Natural killer cell treated with Interleukin-12 subunit alpha and Interleukin-12 subunit beta and Interleukin-15 and Interleukin-18, amount 100 ng/mL, for 72 hours (primary cell): ENCODE measurements at regions not wholly inside any gene's neighbourhood (a gene's known extent, or its start where the extent isn't known, plus 50 kb on each side); places are given as distances from the start of the nearest gene placed in this dataset.

ENCODE experiments used
- ATAC-seq, 2 donors: fragments of 150-1000 bp; cut with Tn5 transposase in 1 of 2; sonication (Bioruptor Pico), chemical (Tn5 transposase) in 1 of 2; 2 replicates each; pipeline ENCODE4 v1.10.0; 2021
- DNase-seq: peaks from one replicate; pipeline ENCODE4 v3.0.0; 2022; ENCODE audit warnings: low spot score
- H3K27ac Mint-ChIP-seq, 2 donors: 1 replicate in 1 of 2; 2 replicates in 1 of 2; pipeline ENCODE4 v1.8.0; 2022; ENCODE audit warnings: mixed read lengths in 2 of 2, mild to moderate bottlenecking in 1 of 2, moderate library complexity in 1 of 2
- H3K27me3 Mint-ChIP-seq, 2 donors: 1 replicate in 1 of 2; 2 replicates in 1 of 2; pipeline ENCODE4 v1.8.0; 2022; ENCODE audit warnings: mixed read lengths in 2 of 2
- H3K36me3 Mint-ChIP-seq: one replicate; pipeline ENCODE4 v1.8.0; 2022; ENCODE audit warnings: mixed read lengths
- H3K4me1 Mint-ChIP-seq, 2 donors: 1 replicate in 1 of 2; 2 replicates in 1 of 2; pipeline ENCODE4 v1.8.0; 2022; ENCODE audit warnings: low read depth in 2 of 2, mixed read lengths in 2 of 2, mild to moderate bottlenecking in 1 of 2
- H3K4me3 Mint-ChIP-seq: one replicate; pipeline ENCODE4 v1.8.0; 2022; ENCODE audit warnings: mixed read lengths
- H3K9me3 Mint-ChIP-seq: 2 replicates; pipeline ENCODE4 v1.8.0; 2022; ENCODE audit warnings: mixed read lengths

DNA sequence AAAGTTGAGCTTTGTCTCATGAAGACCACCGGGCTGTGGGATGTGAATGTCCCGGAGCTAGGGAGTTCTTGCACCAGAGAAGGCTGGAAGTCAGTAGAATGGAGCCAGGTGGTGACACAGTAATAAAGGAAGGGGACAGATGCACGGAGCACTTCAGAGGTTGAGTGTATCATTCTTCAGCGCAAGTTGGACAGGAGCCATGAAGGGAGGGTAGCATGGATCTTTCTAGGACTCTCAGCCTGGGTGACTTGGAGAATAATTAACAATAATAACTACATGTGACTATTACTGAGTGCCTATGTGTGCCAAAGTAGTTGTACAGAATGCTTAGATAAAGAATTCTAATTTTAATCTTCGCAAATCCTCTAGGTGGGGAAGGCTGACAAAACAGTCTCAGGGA, 258.7 kb upstream of the AJAP1 start:
- DNase-seq (no peak), ATAC-seq (no peak)
- Mint-ChIP-seq H3K27me3 (peaks cover 21 to 34% of the 10 kb centered on the region in 2 donors), H3K36me3 (no peaks in the 10 kb centered on the region), H3K9me3 (peaks cover 4% of the 10 kb centered on the region), H3K4me3 (no peak overlapping the region), H3K27ac (no peak overlapping the region), H3K4me1 (no peaks in the 10 kb centered on the region)

DNA sequence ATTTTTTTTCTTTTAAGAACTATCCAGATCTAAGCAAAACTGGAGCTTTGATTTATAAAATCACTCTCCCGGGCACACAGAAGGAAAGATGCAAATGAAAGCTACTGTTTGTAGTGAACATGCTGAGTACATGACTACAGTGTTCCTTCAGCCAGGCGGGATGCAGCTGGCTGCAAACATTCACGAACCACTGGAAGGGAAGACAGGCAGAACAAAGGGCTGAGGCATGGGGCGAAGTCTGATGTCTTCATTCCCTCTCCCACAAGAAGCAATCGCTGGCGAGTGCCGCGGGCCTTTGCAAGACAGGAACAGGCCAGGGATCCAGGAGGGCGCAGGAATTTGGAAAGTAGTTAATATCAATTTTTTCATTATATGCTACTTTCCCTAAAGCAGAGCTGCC, 257.9 kb upstream of the AJAP1 start:
- H3K27me3 Mint-ChIP-seq: peaks cover 16 to 34% of the 10 kb centered on the region in 2 donors
- peaks cover 4% of the 10 kb centered on the region for H3K9me3 Mint-ChIP-seq
- no peaks in the 10 kb centered on the region for H3K36me3 Mint-ChIP-seq
- ATAC-seq (no peak), DNase-seq (no peak)
- H3K27ac Mint-ChIP-seq: no peak overlapping the region
- no peaks in the 10 kb centered on the region for H3K4me1 Mint-ChIP-seq
- H3K4me3 Mint-ChIP-seq: no peak overlapping the region

DNA sequence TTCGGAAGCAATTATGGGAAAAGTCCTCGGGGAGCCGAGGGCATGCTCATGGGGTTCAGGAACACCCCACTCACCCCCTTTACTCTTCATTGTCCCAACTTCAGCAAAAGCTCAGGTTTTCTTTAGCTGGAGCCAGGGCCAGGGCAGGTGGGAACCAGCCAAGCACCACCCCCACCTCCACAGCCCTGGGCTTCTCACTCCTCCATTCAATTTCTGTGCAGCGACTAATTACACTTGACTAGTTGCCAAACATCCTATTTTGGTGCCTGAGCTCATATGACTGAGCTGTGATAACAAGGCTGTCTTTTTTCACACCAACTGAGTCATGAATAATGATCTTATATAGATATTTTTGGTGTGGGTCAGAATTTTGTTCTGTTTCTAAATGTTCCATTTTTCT, 257.2 kb upstream of the AJAP1 start:
- H3K4me3 Mint-ChIP-seq: no peak overlapping the region
- peaks cover 13 to 27% of the 10 kb centered on the region in 2 donors for H3K27me3 Mint-ChIP-seq

DNA sequence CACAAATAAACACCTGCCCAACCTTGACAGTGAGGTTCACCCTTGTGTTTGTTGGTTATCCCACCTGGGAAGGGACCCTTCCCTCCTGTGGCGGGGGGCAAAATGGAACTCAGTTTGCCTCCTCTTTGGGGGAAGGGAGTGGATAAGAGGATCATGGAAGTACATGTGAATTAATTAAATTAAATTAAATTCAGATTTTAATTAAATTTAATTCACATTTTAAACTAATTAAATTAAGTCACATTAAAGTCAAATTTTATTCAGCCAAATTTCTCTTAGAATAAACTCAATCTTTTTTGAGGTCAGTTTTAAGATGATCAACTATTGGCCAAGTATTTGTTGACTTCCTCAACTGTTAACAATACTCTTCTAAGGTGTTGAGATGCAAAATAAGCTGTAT, 252.4 kb upstream of the AJAP1 start:
- Mint-ChIP-seq H3K36me3 (no peaks in the 10 kb centered on the region), H3K4me3 (no peak overlapping the region), H3K4me1 (no peaks in the 10 kb centered on the region), H3K27me3 (peaks cover 0 to 7% of the 10 kb centered on the region in 2 donors), H3K9me3 (no peaks in the 10 kb centered on the region), H3K27ac (no peak overlapping the region)
- DNase-seq: no peak
- ATAC-seq: no peak

More for the DNA sequence above, 257.2 kb upstream of the AJAP1 start:
- ATAC-seq: no peak
- Mint-ChIP-seq H3K36me3 (no peaks in the 10 kb centered on the region), H3K27ac (no peak overlapping the region), H3K4me1 (no peaks in the 10 kb centered on the region), H3K9me3 (peaks cover 3% of the 10 kb centered on the region)
- no peak for DNase-seq

DNA sequence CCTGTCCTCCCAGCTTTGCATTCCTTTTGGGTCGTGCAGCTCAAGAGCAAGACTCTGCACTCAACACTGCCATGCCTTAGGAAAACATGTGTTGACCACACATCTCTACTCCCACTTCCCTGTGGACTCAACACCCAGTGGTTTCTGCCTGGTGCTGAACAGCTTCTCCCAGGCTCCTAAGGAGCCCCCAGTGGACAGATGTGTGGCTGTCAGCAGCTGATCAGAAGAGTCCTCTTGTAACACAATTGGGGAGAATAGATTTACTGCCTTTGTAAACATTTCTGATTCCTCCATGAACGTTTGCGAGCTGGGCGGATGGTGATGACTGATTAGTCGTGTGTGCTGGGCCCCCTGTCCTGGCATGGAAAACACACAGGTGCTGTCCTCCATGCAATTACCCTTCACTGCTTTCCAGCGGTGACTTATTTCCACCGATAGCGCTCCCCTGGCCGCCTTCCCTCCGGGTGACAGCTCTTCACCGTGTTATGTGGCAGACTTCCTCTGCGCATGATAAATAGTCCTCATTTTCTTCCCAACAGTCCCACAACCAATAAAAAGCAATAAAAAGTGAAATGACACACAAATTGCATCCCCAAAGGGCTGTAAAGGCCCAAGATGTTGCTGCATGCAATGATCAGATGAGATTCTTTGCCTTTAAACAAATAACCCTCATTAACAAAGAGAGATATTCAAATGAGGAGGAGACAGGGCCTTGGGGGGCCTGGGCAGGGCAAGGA, 249.4 kb upstream of the AJAP1 start:
- ATAC-seq (no peak), DNase-seq (no peak)
- no peak overlapping the region for H3K27ac Mint-ChIP-seq
- H3K27me3 Mint-ChIP-seq: peaks cover 9 to 14% of the 10 kb centered on the region in 2 donors
- no peaks in the 10 kb centered on the region for H3K36me3 Mint-ChIP-seq
- H3K4me3 Mint-ChIP-seq: no peak overlapping the region
- H3K9me3 Mint-ChIP-seq: no peaks in the 10 kb centered on the region
- H3K4me1 Mint-ChIP-seq: no peaks in the 10 kb centered on the region

DNA sequence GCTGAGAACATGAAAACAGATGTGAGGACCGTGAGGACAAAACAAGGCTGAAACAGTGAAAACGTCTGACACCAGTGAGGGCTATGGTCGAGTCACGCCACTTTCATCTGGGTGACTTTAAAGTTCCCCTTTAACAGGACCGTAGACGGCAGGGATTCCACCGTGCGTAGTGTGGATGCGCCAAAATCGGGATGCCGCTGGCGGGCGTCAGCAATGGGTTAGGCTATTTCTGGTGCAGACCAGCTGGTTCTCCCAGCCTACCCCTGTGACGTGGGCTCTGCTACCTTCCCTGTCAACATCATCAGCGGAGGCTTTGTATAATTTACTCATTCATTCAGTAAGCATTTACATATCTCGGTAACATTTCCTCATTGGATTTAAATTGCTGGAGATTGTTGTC, 246.6 kb upstream of the AJAP1 start:
- H3K4me3 Mint-ChIP-seq: no peak overlapping the region
- H3K27me3 Mint-ChIP-seq: peaks cover 12 to 32% of the 10 kb centered on the region in 2 donors
- H3K9me3 Mint-ChIP-seq: no peaks in the 10 kb centered on the region
- ATAC-seq (no peak), DNase-seq (no peak)
- H3K4me1 Mint-ChIP-seq: no peaks in the 10 kb centered on the region
- no peaks in the 10 kb centered on the region for H3K36me3 Mint-ChIP-seq
- no peak overlapping the region for H3K27ac Mint-ChIP-seq

DNA sequence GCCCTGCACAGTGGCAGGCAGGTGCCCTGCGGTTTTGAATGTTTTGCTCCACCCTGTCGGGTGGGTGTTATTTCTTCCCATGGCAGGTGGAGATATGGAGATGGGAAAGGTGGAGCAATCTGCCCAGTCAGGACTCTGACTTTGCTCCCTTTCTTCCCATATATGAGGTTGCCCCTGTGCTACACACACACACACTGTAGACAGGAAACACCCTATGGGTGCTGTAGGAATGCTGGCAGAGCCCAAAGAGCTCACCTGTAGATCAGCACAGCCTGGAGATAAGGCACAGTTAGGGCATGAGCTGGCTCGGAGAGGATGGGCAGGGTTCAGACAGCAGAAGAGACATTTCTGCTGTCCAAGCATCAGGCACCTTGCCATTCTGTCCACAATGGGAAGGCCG, 246.0 kb upstream of the AJAP1 start:
- Mint-ChIP-seq H3K36me3 (no peaks in the 10 kb centered on the region), H3K9me3 (no peaks in the 10 kb centered on the region), H3K27ac (no peak overlapping the region), H3K27me3 (peaks cover 12 to 36% of the 10 kb centered on the region in 2 donors), H3K4me3 (no peak overlapping the region), H3K4me1 (no peaks in the 10 kb centered on the region)
- ATAC-seq (no peak), DNase-seq (no peak)

DNA sequence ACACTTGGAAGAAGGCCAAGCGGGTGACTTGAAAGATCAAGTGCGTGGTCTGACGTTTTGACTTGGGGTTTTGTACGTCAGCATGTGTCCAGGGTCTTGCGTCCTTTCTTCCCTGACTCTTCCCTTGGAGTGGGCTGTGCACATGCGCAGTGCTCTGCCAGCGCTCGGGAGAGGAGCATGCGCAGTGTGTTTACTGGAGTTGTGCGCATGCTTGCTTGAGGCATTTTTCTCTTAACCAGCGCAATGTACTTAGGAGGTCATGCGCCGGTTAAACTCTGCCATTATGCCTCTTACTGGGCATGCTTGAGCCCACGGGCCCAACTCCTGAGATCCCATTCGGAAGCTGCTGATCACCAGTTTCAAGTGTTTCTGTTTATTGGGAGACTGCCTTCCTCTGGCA, 242.5 kb upstream of the AJAP1 start:
- Mint-ChIP-seq H3K27ac (no peak overlapping the region), H3K4me3 (no peak overlapping the region), H3K4me1 (no peaks in the 10 kb centered on the region), H3K36me3 (no peaks in the 10 kb centered on the region), H3K27me3 (peaks cover 17 to 48% of the 10 kb centered on the region in 2 donors), H3K9me3 (peaks cover 3% of the 10 kb centered on the region)
- ATAC-seq: no peak
- DNase-seq: no peak

DNA sequence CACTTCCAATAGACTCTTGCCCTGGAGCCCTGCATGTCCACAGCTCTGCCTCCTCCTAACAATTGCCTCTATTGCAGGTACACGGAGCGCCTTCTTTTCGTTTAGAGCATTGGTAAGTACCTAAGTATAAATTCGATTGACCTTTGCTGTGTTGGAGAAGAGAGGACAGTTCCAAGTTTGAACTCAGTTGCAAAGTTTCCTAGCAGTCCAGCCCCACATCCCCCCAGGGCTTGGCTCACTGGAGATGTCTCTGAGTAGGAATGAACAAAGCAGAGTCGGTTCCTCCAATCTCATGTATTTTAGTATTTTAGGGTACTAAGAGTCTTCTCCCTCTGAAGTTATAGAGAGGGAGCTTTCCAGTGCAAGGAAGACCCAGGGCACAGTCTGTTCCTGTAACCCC, 238.9 kb upstream of the AJAP1 start:
- DNase-seq (no peak), ATAC-seq (no peak)
- peaks cover 21 to 50% of the 10 kb centered on the region in 2 donors for H3K27me3 Mint-ChIP-seq
- H3K4me3 Mint-ChIP-seq: no peak overlapping the region
- no peaks in the 10 kb centered on the region for H3K36me3 Mint-ChIP-seq
- H3K27ac Mint-ChIP-seq: no peak overlapping the region
- H3K4me1 Mint-ChIP-seq: no peaks in the 10 kb centered on the region
- peaks cover 8% of the 10 kb centered on the region for H3K9me3 Mint-ChIP-seq

DNA sequence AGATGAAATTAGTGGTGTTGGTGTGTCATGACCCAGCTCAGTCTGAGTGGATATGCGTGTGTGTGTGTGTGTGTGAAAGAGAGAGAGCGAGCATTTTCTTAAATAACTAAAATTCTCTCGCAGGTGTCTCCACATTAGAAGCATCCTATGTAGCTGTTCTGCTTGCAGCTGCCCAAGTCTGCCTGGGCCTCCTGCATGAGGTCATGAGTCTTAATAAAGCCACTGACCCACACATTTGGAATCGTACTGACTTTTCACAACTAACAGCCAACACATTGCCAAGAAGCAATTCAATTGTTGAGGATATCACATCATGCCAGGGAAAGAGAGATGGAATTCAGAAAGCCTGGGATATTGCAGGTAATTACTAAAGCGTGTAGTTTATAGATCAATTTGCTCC, 238.2 kb upstream of the AJAP1 start:
- ATAC-seq (no peak), DNase-seq (no peak)
- H3K4me3 Mint-ChIP-seq: no peak overlapping the region
- H3K27ac Mint-ChIP-seq: no peak overlapping the region
- H3K27me3 Mint-ChIP-seq: peaks cover 23 to 46% of the 10 kb centered on the region in 2 donors
- H3K9me3 Mint-ChIP-seq: peaks cover 11% of the 10 kb centered on the region
- no peaks in the 10 kb centered on the region for H3K4me1 Mint-ChIP-seq
- H3K36me3 Mint-ChIP-seq: no peaks in the 10 kb centered on the region

DNA sequence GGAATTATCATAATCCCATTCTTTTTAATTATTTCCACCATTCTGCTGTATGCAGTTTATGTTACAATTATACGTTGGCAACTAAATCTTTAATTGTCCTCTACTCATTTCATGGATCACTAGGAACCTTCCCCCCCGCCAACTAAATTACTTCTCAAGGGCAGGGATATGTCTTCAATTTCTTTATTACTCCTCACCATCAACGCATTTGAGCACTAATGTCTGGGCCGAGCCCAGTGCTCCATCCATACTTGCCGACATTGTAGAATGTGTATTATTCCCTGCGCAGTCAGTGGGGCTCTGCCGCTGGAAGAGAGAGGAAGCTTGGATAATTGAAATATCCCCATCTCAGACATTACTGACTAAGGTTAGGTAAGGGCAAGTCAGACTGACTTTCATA, 236.4 kb upstream of the AJAP1 start:
- H3K4me3 Mint-ChIP-seq: no peak overlapping the region
- H3K36me3 Mint-ChIP-seq: no peaks in the 10 kb centered on the region
- H3K4me1 Mint-ChIP-seq: no peaks in the 10 kb centered on the region
- H3K9me3 Mint-ChIP-seq: peaks cover 11% of the 10 kb centered on the region
- no peak for DNase-seq
- H3K27me3 Mint-ChIP-seq: peaks cover 20 to 35% of the 10 kb centered on the region in 2 donors
- no peak overlapping the region for H3K27ac Mint-ChIP-seq
- no peak for ATAC-seq

DNA sequence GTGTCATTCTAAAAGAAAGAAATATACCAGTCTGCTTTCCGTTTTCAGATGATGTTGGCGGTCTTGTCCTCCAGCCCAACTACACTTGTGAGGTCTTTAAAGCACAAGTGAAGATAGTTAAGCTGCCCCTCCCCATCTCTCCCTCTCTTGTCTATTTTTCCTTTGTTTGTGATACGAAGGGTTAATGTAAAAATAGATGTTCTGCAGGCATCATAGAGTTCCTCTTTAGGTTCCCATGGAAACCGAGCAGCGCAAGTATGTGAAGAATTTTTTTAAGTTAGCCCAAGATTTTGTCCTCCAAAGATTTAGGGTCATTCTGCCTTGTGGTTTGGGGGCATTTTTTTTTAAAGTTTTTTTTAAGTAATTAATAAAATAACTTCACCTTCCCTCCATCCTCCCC, 232.4 kb upstream of the AJAP1 start:
- ATAC-seq: no peak
- no peaks in the 10 kb centered on the region for H3K36me3 Mint-ChIP-seq
- peaks cover 11% of the 10 kb centered on the region for H3K9me3 Mint-ChIP-seq
- DNase-seq: no peak
- no peaks in the 10 kb centered on the region for H3K4me1 Mint-ChIP-seq
- no peak overlapping the region for H3K4me3 Mint-ChIP-seq
- H3K27me3 Mint-ChIP-seq: peaks cover 11 to 22% of the 10 kb centered on the region in 2 donors
- H3K27ac Mint-ChIP-seq: no peak overlapping the region

DNA sequence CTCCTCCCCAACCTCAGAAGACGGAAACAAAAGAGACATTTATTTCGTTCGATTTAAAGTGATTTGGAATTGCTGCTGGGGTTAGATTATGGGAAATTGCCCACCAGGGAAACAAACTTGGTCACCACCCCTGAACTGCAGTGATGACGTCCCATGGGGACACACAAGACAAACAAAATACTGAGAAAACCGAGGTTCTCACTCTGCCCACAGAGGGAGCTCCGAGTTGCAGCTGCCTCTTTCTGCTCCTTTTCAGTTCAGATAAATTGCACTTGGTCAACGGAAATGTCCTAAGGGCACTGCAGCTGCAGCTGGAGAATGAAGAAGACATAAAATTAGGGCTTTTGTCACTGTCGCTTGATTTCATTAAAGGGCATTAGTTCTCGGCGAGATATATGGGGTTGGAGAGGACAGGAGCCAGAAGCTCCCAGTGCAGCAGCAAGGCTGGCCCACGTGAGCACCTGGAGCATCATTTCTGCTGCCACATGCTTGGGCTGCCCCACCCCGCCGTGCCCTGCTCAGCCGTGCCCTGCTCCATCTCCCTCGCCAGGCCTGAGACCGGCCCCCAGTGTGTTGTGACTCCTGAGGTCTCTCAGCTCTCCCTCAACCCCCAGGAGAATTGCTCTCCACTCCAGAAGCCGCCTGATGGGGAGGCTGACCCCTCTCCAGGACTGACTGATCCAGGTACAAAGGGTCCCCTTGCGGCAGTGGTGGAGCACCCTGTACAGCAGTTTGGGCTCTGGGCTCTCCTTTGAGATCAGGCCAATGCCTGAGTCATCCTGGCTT, 231.7 kb upstream of the AJAP1 start:
- H3K4me3 Mint-ChIP-seq: no peak overlapping the region
- DNase-seq (no peak), ATAC-seq (no peak)
- no peaks in the 10 kb centered on the region for H3K36me3 Mint-ChIP-seq
- H3K9me3 Mint-ChIP-seq: peaks cover 12% of the 10 kb centered on the region
- H3K4me1 Mint-ChIP-seq: no peaks in the 10 kb centered on the region
- H3K27me3 Mint-ChIP-seq: peaks cover 10 to 20% of the 10 kb centered on the region in 2 donors
- no peak overlapping the region for H3K27ac Mint-ChIP-seq

DNA sequence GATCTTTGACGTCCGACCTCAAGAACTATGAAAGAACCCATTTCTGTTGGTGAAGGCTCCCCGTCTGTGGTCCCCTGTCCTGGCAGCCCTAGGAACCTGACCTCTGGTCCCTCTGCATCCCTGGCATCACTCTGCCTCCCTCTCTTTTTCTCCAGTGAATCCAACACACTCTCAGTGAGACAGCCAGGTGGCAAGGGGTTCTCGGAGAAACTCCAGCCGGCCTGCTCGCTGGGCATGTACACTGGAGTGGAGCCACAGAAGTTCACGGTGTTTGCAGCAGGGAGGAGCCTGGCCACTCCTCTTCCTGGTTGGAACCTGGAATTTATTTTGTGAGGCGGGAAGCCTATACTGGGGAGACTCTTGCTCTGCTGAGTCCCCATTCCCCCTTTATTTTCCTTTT, 230.2 kb upstream of the AJAP1 start:
- no peaks in the 10 kb centered on the region for H3K4me1 Mint-ChIP-seq
- ATAC-seq: no peak
- no peak for DNase-seq
- H3K9me3 Mint-ChIP-seq: peaks cover 12% of the 10 kb centered on the region
- H3K36me3 Mint-ChIP-seq: no peaks in the 10 kb centered on the region
- H3K27me3 Mint-ChIP-seq: peaks cover 8 to 11% of the 10 kb centered on the region in 2 donors
- H3K4me3 Mint-ChIP-seq: no peak overlapping the region
- H3K27ac Mint-ChIP-seq: no peak overlapping the region
